Fibroblast of lung (primary cell): ENCODE measurements at regions not wholly inside any gene's neighbourhood (a gene's known extent, or its start where the extent isn't known, plus 50 kb on each side); places are given as distances from the start of the nearest gene placed in this dataset.

Source experiments
- CTCF ChIP-seq, 2 donors: IDR thresholded peaks in 1 of 2; conservative IDR thresholded peaks in 1 of 2; 1 replicate in 1 of 2; 2 replicates in 1 of 2; pipeline ENCODE4 v1.5.1; 2011 to 2012; ENCODE audit warnings: low read length in 2 of 2, control low read depth in 1 of 2, inconsistent platforms in 1 of 2, low read depth in 1 of 2, mild to moderate bottlenecking in 1 of 2
- EZH2 ChIP-seq: IDR thresholded peaks from 2 replicates; pipeline ENCODE4 v1.5.1; 2012; ENCODE audit warnings: low read length, control low read depth, mild to moderate bottlenecking; ENCODE audit errors: missing control alignments

DNA sequence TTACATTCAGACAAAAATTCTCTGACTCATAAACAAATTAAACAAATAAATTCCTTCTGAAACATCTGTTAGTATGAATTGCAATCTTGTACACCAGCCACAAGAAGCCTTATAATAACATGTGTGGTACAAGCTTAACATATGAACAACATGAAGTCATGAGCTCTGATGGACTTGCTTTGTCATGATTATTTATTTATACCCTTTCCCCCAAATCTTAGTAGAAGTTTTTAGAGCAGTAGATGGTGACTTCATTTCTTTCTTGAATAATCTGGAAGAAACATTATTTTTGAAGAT lies 633.4 kb downstream of the EPHA3 start:
- TF ChIP-seq CTCF (conservative IDR thresholded peaks at IDR 0.05 in 1 of 2, IDR thresholded peaks at IDR 0.05 in 1 of 2; ENCODE audit: low read depth in 1 of 2, low read length in 2 of 2) (no peak), EZH2 (no peak)
